ENCODE measurements at regions not wholly inside any gene's neighbourhood (a gene's known extent, or its start where the extent isn't known, plus 50 kb on each side); places are given as distances from the start of the nearest gene placed in this dataset.
"Not testable (repeated sequence)": the region's sequence is repeated elsewhere in the genome, so short reads cannot be mapped to it uniquely, and the experiment has no call there.

- DNase-seq (ENCODE audit: low read depth in 3 of 3): peak; percentile 98 to 99 (median 98)
These were observed 189.4 kb downstream of the ADRA2C start for GRCh38 chr4:3955321-3956164.

GRCh38 chr4:3956165-3956867 lies 190.1 kb downstream of the ADRA2C start:
- DNase-seq (ENCODE audit: low read depth in 3 of 3): not testable (repeated sequence)

- not testable (repeated sequence) for DNase-seq (ENCODE audit: low read depth in 3 of 3)
These were observed 195.0 kb downstream of the ADRA2C start for GRCh38 chr4:3961091-3961672.

GRCh38 chr4:3964572-3965278 lies 198.5 kb downstream of the ADRA2C start:
- not testable (repeated sequence) for DNase-seq (ENCODE audit: low read depth in 3 of 3)

- DNase-seq (ENCODE audit: low read depth in 3 of 3): not testable (repeated sequence)
These were observed 201.0 kb downstream of the ADRA2C start for GRCh38 chr4:3967204-3967603.

GRCh38 chr4:3972626-3973025 lies 206.4 kb downstream of the ADRA2C start:
- DNase-seq (ENCODE audit: low read depth in 3 of 3): not testable (repeated sequence)

GRCh38 chr4:3973581-3974200 lies 207.5 kb downstream of the ADRA2C start:
- DNase-seq (ENCODE audit: low read depth in 3 of 3): not testable (repeated sequence)

- not testable (repeated sequence) for DNase-seq (ENCODE audit: low read depth in 3 of 3)
These were observed 217.4 kb downstream of the ADRA2C start for GRCh38 chr4:3983518-3984125.

- not testable (repeated sequence) for DNase-seq (ENCODE audit: low read depth in 3 of 3)
These were observed 218.6 kb downstream of the ADRA2C start for GRCh38 chr4:3984796-3985195.

- DNase-seq (ENCODE audit: low read depth in 3 of 3): not testable (repeated sequence)
These were observed 220.2 kb downstream of the ADRA2C start for GRCh38 chr4:3986412-3986811.

- DNase-seq (ENCODE audit: low read depth in 3 of 3): not testable (repeated sequence)
These were observed 229.3 kb downstream of the OTOP1 start for GRCh38 chr4:3997386-3997785.

GRCh38 chr4:4004036-4004435 lies 222.7 kb downstream of the OTOP1 start:
- DNase-seq (ENCODE audit: low read depth in 3 of 3): not testable (repeated sequence)

GRCh38 chr4:4004702-4005101 lies 222.0 kb downstream of the OTOP1 start:
- not testable (repeated sequence) for DNase-seq (ENCODE audit: low read depth in 3 of 3)

GRCh38 chr4:4006356-4006755 lies 220.4 kb downstream of the OTOP1 start:
- DNase-seq (ENCODE audit: low read depth in 3 of 3): not testable (repeated sequence)

GRCh38 chr4:4019071-4019470 lies 207.7 kb downstream of the OTOP1 start:
- DNase-seq (ENCODE audit: low read depth in 3 of 3): not testable (repeated sequence)

- DNase-seq (ENCODE audit: low read depth in 3 of 3): not testable (repeated sequence)
These were observed 205.6 kb downstream of the OTOP1 start for GRCh38 chr4:4021161-4021560.

GRCh38 chr4:4026708-4027107 lies 200.0 kb downstream of the OTOP1 start:
- not testable (repeated sequence) for DNase-seq (ENCODE audit: low read depth in 3 of 3)

GRCh38 chr4:4028752-4029151 lies 198.0 kb downstream of the OTOP1 start:
- DNase-seq (ENCODE audit: low read depth in 3 of 3): not testable (repeated sequence)

- not testable (repeated sequence) for DNase-seq (ENCODE audit: low read depth in 3 of 3)
These were observed 196.2 kb downstream of the OTOP1 start for GRCh38 chr4:4030509-4030908.

- DNase-seq (ENCODE audit: low read depth in 3 of 3): not testable (repeated sequence)
These were observed 195.1 kb downstream of the OTOP1 start for GRCh38 chr4:4031446-4032135.
